NB4 (cell line): ENCODE measurements at regions not wholly inside any gene's neighbourhood (a gene's known extent, or its start where the extent isn't known, plus 50 kb on each side); places are given as distances from the start of the nearest gene placed in this dataset.

Experiments
- POLR2A ChIP-seq: IDR thresholded peaks from 2 replicates; pipeline ENCODE4 v1.6.1; 2011; ENCODE audit warnings: mild to moderate bottlenecking; ENCODE audit not compliant: insufficient read length; ENCODE audit errors: extremely low read depth
- TF ChIP-seq, protein P1 (sequence below): IDR thresholded peaks from one replicate; pipeline ENCODE4 v1.5.1; 2012; ENCODE audit warnings: low read depth, low read length

DNA sequence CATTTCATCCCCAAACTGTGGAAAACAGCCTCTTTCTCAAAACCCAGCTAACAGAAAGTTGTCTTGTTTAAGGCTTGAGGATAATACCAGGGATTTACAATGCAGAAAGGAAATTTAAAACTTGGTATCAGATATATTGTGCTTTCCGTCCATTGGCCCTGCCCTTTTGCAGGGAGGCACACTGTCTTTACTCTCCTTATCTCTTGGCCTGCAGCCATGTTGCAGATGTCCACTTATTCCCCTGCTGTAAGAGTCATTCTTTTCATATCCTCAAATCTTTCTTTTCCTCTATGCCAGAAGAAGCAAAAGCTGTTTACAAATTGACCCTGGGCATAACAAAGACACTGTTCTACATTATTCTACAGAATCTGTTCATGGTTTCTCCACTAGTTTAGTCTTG is 75.6 kb upstream of the DYNLT3 start:
- TF ChIP-seq, protein P1, sequence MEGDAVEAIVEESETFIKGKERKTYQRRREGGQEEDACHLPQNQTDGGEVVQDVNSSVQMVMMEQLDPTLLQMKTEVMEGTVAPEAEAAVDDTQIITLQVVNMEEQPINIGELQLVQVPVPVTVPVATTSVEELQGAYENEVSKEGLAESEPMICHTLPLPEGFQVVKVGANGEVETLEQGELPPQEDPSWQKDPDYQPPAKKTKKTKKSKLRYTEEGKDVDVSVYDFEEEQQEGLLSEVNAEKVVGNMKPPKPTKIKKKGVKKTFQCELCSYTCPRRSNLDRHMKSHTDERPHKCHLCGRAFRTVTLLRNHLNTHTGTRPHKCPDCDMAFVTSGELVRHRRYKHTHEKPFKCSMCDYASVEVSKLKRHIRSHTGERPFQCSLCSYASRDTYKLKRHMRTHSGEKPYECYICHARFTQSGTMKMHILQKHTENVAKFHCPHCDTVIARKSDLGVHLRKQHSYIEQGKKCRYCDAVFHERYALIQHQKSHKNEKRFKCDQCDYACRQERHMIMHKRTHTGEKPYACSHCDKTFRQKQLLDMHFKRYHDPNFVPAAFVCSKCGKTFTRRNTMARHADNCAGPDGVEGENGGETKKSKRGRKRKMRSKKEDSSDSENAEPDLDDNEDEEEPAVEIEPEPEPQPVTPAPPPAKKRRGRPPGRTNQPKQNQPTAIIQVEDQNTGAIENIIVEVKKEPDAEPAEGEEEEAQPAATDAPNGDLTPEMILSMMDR = no peak
- TF ChIP-seq POLR2A = no peak
